ENCODE measurements at regions not wholly inside any gene's neighbourhood (a gene's known extent, or its start where the extent isn't known, plus 50 kb on each side); places are given as distances from the start of the nearest gene placed in this dataset.
"Not testable (repeated sequence)": the region's sequence is repeated elsewhere in the genome, so short reads cannot be mapped to it uniquely, and the experiment has no call there.

- no peak overlapping the region for H3K4me3 ChIP-seq (ENCODE audit: low read depth, low read length)
- no peaks in the 10 kb centered on the region for H3K36me3 ChIP-seq (replicated peaks)
- no peaks in the 10 kb centered on the region for H3K27me3 ChIP-seq (replicated peaks)
- DNase-seq = no peak
- TF ChIP-seq, protein P1, sequence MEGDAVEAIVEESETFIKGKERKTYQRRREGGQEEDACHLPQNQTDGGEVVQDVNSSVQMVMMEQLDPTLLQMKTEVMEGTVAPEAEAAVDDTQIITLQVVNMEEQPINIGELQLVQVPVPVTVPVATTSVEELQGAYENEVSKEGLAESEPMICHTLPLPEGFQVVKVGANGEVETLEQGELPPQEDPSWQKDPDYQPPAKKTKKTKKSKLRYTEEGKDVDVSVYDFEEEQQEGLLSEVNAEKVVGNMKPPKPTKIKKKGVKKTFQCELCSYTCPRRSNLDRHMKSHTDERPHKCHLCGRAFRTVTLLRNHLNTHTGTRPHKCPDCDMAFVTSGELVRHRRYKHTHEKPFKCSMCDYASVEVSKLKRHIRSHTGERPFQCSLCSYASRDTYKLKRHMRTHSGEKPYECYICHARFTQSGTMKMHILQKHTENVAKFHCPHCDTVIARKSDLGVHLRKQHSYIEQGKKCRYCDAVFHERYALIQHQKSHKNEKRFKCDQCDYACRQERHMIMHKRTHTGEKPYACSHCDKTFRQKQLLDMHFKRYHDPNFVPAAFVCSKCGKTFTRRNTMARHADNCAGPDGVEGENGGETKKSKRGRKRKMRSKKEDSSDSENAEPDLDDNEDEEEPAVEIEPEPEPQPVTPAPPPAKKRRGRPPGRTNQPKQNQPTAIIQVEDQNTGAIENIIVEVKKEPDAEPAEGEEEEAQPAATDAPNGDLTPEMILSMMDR (IDR thresholded peaks at IDR 0.05; ENCODE audit: low read depth, low read length, missing control alignments) = no peak
- in situ Hi-C loops (cut with HindIII; ENCODE audit: low pct_ligation_motif_present, low sequenced_read_pairs) = no loop called here
- no peak overlapping the region for H3K27ac ChIP-seq
These were observed 115.8 kb downstream of the NXPE2 start for GRCh38 chr11:114794048-114794684.

- H3K4me3 ChIP-seq (ENCODE audit: low read depth, low read length) = no peak overlapping the region
- DNase-seq = no peak
- in situ Hi-C loops (cut with HindIII; ENCODE audit: low pct_ligation_motif_present, low sequenced_read_pairs) = no loop called here
- TF ChIP-seq, protein P1 (IDR thresholded peaks at IDR 0.05; ENCODE audit: low read depth, low read length, missing control alignments) = no peak
- H3K27ac ChIP-seq = no peak overlapping the region
- no peaks in the 10 kb centered on the region for H3K27me3 ChIP-seq (replicated peaks)
- no peaks in the 10 kb centered on the region for H3K36me3 ChIP-seq (replicated peaks)
These were observed 118.8 kb downstream of the NXPE2 start for GRCh38 chr11:114796954-114797721.

- in situ Hi-C loops (cut with HindIII; ENCODE audit: low pct_ligation_motif_present, low sequenced_read_pairs) = no loop called here
- TF ChIP-seq, protein P1 (IDR thresholded peaks at IDR 0.05; ENCODE audit: low read depth, low read length, missing control alignments) = no peak
- Histone ChIP-seq H3K27me3 (replicated peaks) (no peaks in the 10 kb centered on the region), H3K4me3 (ENCODE audit: low read depth, low read length) (no peak overlapping the region), H3K27ac (no peak overlapping the region), H3K36me3 (replicated peaks) (no peaks in the 10 kb centered on the region)
- DNase-seq = no peak
These were observed 121.1 kb downstream of the NXPE2 start for GRCh38 chr11:114799476-114799875.

- H3K4me3 ChIP-seq (ENCODE audit: low read depth, low read length) = no peak overlapping the region
- in situ Hi-C loops (cut with HindIII; ENCODE audit: low pct_ligation_motif_present, low sequenced_read_pairs) = no loop called here
- H3K36me3 ChIP-seq (replicated peaks) = no peaks in the 10 kb centered on the region
- no peak for DNase-seq
- no peaks in the 10 kb centered on the region for H3K27me3 ChIP-seq (replicated peaks)
- TF ChIP-seq, protein P1 (IDR thresholded peaks at IDR 0.05; ENCODE audit: low read depth, low read length, missing control alignments) = no peak
- H3K27ac ChIP-seq = no peak overlapping the region
These were observed 123.4 kb downstream of the NXPE2 start for GRCh38 chr11:114801773-114802172.

GRCh38 chr11:114802878-114803277 is 124.6 kb downstream of the NXPE2 start:
- Histone ChIP-seq H3K36me3 (replicated peaks) (no peaks in the 10 kb centered on the region), H3K4me3 (ENCODE audit: low read depth, low read length) (no peak overlapping the region), H3K27ac (no peak overlapping the region), H3K27me3 (replicated peaks) (no peaks in the 10 kb centered on the region)
- DNase-seq = no peak
- in situ Hi-C loops (cut with HindIII; ENCODE audit: low pct_ligation_motif_present, low sequenced_read_pairs) = no loop called here
- TF ChIP-seq, protein P1 (IDR thresholded peaks at IDR 0.05; ENCODE audit: low read depth, low read length, missing control alignments) = no peak

- H3K27ac ChIP-seq; H3K27me3 ChIP-seq (replicated peaks); DNase-seq; in situ Hi-C loops (cut with HindIII; ENCODE audit: low pct_ligation_motif_present, low sequenced_read_pairs); H3K36me3 ChIP-seq (replicated peaks); H3K4me3 ChIP-seq (ENCODE audit: low read depth, low read length): not testable (repeated sequence)
These were observed 127.1 kb downstream of the NXPE2 start for GRCh38 chr11:114805431-114805830.

Measured in brain microvascular endothelial cell (primary cell).